NOMO-1 treated with DMSO at 0.1 percent for 48 hours (cell line): ENCODE measurements at regions not wholly inside any gene's neighbourhood (a gene's known extent, or its start where the extent isn't known, plus 50 kb on each side); places are given as distances from the start of the nearest gene placed in this dataset.

Experiments
- DNase-seq: peaks from one replicate; lab custom pipeline; 2025; ENCODE audit not compliant: unreplicated experiment; lab: John Stamatoyannopoulos, UW

DNA sequence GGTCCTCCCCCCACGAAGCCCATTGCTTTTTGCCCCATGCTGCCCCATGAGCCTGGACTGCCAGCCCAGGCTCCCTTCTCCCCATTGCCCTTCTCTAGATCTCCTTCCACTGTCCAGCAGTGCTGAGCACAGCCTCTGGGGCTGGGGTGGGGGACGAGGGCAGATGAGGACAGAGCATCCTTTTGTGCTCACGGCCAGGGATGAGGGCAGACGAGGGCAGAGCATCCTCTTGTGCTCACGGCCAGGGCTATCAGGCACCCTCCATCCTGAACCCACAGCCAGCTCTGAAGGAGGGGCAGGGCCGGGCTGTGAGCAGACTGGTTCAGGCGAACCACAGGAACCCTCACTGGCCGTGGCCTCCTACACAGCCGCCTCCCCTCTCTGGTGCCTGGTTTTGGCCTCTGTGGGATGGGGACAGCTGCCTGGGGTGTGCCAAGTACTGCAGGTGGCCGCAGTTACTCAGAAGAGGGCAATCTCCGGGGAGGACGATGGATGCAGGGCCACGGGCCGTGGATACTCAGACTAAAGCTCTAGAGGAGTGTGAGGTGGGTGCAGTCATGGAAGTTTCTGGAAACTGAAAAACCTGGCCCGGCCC lies 1258.8 kb downstream of the BRD1 start:
- DNase-seq, result no peak

DNA sequence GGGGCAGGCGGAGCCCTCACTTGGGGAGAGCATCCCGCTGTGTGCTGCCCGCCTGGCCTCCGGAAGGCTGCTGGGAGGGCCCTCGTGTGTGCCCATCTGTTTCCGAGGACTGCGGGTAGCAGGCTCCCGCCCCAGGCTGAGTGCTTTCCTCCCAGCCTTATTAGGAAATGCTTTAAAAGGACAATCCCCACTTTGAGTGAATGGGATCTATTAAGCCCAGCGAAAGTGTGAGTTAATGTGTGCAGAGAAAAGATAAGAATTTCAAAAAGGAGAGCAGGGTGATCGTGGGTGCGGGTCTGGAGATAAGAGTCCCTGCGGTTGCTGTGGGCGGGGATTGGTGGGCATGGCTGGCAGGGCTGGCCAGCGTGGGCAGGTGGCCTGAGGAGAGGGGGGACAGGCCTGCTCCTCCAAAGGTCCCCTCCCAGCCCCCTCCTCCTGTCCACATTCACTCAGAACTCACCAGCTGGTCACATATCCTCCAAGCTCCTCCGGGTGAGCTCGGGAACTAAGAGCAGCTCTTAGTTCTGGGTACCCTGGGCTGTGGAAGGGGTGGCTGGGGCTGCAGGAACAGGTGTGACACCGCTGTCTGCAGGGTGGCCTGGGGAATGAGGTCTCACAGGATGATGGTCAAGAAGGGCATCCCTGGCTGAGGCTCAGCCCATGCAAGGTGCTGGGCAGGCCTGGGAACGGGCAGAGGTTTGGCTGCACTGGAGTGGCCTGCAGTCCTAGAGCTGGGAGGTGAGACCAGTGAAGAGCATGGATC lies 1260.3 kb downstream of the BRD1 start:
- no peak for DNase-seq

DNA sequence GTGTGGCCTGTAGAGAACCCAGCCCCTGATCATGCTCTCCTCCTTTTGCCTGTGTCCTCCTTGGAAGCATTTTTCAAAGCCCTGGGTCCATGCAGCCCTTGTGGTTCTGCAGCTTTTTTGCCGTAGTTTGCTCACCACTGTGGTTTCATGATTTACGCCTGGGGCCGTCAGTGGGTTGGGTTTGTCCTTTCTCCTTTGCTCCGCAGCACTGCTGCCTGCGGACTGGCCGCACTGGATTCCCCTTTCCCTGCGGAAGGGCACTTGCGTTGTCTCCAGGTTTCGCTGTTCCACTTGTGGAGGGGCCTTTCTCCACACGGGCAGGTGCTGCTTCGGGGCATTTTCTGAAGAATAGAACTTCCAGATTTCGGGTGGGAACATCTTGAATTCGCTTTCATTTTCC lies 1260.9 kb downstream of the BRD1 start:
- no peak for DNase-seq

DNA sequence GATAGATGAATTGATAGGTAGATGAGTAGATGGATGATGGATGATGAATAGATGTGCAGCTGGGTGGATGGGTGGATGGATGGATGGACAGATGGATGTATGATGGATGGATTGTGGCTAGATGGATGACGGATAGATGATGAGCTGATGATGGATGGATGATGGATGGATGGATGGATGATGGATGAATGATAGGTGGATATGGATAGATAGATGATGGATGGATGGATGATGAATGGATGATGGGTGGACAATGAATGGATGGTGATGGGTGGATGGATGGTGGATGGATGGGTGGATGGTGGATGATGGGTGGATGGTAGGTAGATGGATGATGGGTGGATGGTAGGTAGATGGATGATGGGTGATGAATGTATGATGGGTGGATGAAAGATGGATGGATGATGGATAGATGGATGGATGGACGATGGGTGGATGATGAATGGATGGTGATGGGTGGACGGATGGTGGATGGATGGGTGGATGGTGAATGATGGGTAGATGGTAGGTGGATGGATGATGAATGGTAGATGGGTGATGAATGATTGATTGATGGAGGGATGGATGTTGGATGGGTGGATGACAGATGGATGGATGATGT lies 1261.7 kb downstream of the BRD1 start:
- no peak for DNase-seq

DNA sequence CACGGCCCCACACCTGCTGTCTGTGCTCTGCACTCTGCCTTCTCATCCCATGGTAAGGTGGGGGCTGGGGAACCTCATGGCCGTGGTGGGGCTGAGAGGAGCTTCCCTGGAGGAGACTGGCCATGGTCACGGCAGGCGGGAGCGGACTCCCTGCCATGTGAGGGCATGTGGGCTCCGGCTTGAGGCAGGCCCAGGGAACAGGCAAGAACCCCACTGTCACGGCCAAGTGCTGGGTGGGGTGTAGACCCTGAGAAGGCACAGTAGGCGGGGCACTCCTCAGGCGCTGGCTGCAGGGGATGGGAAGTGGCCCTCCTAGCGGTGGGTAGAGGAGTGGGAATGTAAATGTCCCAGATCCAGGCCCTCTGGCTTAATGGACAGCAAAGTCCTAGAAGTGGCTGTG lies 1262.7 kb downstream of the BRD1 start:
- no peak for DNase-seq

DNA sequence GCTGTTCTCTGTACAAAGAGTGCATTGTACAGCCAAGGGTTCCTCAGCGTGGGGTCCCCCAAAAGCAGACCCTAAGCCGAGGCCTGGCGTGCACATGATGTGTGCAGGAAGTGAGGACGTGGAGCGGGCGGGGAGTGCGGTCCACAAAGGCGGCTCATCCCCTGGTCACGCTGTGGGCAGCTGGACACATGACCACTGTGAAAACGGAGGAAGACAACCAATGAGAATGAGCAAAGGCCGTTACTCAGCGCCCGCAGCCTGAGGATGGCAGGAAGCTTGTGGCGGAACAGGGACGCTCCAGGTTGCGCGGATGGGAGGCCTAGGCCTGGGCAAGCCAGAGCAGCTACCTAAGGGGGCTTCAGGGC lies 1263.7 kb downstream of the BRD1 start:
- DNase-seq, result no peak

DNA sequence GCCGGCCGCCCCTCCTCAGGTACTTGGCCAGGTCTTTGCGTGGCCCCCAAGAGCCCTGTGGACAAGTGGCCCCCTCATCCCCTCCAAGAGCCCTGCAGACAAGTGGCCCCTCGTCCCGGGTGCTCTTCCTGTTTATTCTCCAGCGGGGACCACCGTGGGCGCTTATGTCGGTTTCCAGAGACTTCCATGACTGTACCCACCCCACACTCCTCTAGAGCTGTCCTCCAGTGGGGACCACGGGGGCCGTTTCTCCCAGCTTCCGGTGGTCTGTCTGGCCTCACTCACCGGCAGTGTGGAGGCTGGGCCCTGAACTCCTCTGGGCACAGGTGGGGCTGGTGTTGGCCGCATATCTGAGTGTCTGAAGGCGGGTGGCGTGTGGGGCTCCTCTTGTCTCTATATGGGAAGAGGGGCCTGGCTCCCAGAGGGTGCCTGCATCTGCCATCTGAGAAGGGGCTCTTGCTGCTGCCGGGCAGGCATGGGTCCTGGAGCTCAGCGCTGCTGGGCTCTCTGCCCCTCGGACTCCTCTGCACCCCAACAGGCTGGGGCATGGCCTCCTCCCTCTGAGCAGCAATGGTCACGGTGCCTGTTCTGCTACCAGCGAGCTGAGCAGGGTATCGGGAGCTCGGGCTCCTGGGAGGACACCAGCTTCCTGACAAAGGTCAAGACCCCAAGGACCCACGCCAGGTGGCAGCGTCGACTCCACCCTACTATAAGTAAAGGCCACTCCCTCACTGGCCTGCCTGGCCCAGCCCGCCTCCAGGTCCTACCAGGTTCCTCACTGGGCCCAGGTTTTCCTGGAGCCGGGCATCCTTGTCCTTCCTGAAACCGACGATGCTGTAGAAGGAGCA lies 1264.3 kb downstream of the BRD1 start:
- DNase-seq, result no peak

DNA sequence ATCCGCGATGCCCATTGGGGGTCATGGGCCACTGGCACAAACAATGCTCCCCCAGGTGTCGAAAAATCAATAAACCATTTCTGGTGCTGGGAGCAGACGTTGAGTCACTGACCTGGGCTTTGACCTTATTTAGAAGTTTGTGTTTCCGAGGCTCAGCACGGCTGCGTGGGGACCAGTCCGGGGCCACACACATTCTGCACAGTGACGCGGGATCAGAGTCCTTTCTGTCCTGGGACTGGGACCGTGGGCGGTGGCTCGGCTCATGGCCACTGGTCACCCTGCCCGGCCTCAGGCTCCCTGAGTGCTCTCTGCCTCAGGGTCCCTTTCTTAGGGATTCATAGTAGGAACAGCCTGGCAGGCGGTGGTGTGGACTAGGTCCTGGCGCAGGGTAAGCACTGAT lies 1266.0 kb downstream of the BRD1 start:
- DNase-seq, result no peak

DNA sequence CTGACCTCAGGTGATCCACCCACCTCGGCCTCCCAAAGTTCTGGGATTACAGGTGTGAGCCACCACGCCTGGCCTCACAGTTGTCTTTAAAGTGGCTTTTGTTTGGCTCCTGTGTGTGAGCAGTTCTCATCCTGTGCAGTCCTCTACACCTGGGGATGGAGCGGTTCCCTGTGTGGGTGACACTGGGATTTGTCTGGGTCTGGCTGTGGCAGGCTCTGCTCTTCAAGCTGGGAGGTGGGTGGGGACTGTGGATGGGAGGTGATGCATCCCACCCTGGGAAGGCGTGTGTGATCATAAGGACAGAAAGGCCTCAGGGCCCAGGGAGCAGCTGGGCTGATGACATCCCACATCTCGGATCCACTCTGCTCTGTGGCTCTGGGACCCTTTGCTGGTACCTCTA lies 1266.8 kb downstream of the BRD1 start:
- no peak for DNase-seq

DNA sequence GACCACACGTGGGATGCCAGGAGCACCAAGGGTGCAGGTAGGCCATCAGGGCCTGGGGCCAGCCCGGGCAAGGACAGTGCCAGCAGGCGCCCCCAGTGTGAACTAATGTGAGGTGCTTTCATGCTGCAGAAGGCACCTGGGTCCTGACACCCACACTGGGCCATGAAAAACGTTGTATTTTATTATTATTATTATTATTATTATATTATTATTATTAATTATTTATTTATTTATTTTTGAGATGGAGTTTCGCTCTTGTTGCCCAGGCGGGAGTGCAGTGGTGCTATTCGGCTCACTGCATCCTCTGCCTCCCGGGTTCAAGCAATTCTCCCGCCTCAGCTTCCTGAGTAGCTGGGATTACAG lies 1267.3 kb downstream of the BRD1 start:
- no peak for DNase-seq

DNA sequence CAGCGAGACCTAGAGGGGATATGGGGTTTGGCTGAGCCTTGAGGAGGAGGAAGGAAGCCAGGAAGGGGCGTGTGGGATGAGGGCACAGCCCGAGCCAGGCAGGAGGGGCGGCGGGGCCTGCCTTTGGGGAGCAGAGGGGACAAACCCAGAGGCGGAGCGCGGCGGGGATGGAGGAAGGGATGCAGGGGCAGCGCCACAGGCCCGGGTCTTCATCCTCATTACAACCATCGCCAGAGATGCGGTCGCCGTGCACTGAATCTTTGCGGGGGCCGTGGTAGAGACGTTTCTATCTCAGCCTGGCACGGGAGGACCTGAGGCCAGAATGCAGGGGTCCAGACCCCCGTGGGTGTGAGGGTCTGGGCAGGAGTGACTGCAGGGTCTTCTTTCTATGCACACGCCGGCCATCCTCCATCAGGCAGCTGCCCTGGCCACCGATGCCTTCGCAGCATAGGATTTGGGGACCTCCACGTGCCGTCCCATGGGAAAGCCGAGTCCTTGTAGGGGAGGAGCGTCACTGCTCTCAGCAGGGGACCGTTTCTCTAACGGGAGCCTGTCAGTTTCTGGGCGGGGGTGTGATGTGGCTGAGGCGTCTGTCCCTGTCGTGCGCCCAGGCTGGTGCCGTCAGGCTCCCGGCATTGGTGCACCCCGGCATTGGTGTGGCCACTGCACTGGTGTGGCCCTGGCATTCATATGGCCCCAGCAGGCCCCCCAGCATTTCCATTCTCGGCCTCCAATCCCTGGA lies 1267.9 kb downstream of the BRD1 start:
- DNase-seq, result no peak

DNA sequence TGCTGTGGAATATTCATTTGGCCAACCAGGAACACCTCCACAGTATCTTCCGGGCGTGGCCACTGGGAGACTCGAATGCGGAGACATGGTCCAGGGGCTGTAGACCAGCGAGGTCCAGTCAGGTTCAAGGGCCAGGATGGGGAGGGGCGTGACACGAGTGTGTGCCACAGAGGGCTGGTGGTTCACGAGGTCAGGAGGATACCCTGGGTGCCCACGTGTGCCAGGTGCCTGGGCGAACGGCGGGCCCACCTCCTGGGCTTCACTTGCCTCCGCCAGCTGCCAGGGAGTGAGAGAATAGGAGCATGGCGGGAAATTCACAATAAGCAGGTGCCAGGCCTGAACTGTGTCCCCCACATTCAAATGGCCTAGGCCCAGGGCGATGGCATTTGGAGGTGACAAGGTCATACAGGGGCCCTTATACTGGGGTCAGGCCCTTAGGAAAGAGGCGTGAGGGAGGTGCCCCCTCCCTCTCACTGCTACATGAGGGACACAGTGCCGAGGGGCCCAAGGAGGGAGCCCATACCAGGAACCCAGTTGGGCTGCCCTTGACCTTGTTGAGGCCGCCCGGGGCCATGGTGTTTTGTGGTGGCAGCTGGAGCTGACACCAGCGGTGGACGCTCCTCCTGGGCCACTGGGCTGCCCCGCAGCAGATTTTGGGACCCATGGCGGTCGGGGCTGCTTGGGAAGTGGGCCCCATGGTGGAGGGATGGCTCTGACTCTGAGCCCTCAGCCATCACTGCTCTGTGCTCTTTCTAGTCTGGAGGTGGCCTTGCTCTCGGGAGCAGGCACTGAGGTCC lies 1268.9 kb downstream of the BRD1 start:
- DNase-seq, result no peak

DNA sequence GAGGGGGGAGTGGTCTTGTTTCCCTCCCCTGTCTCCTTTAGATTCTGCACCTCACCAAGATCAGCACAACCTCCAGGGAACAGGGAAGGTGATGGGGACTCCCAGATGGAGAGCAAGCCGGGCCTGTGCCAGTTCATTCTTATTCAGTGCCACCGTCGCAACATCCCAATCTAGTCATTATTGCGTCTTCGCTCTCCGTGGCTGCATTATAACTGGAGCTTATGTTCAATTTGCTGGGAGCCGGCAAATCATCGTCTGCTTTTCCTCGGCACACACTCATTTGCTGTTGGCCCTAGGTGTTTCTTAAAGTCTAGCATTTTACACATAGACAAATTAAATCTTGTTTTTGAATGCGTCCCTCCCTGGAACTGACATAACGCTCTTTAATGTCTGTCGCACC lies 1269.7 kb downstream of the BRD1 start:
- no peak for DNase-seq

DNA sequence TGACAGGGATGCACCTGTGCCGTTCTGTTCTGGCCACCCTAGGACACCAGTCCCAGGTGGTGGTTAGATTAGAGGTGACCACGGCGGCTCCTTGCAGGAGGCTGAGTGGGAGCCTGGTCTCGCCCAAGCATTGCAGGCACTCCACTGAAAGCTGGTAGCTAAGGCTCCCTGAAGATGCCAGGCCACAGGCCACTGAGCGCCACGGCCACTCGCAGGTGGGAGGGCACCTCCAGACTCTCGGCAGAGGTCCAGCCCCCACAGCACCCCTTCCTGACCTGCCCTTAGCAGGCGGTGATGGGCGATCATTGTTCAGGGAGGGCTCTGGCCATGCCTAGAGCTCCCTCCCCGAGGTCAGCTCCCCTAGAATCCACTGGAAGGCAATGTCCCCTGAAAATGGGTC lies 1270.2 kb downstream of the BRD1 start:
- no peak for DNase-seq

DNA sequence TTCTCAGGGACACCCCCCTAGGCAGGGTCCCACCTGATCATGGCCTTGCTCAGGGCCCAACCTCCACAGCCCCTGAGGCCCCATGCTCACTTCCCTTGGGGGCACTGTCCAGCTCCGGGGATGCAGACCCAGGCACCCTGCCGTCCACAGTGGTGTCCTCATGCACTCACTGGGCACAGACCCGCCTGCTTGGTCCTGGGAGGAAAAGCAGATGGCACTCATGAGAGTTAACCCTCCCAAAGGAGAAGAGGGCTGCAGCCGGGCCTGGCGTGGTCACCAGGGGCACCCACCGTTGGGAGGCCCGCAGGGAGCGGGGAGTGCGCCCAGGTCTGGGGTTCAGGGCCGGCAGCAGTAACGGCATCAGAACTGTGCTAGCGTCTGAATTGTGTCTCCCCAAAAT lies 1270.9 kb downstream of the BRD1 start:
- no peak for DNase-seq

DNA sequence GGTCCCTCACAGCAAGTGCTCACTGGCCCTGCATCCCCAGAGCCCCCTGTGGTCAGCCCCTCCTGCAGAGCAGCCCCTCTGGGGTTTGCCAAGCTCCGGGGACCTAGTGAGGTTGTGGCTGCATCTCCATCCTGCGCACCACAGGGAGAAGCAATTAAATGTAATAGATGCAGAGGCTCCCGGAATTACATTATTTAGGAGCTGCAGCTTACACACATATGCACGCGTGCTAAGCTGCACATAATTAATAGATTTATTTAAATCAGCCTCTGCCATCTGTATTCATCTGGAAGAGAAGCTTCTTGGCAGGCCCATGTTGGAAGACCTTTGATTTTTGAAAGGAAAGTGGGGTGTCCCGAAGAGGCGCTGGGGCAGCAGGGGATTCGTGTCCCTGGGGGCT lies 1271.5 kb downstream of the BRD1 start:
- no peak for DNase-seq

DNA sequence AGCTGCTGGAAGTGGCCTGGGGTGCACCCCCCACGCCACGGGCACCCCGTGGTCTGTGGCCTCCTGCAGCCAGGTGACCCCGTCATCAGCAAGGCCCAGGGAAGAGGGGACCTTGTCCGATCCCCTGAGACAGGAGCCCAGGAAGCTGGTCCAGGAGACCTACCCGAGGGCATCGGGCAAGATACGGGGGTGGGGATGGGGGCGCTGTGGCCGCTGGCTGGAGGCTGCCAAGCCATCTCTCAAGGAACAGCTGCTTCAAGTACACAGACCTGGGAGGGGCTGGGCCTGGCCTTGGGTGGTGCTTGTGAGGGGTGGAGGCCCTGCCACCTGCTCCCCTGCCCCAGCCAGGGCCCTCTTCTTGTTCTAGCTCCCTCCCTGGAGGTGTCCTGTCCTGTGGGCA lies 1272.1 kb downstream of the BRD1 start:
- no peak for DNase-seq

DNA sequence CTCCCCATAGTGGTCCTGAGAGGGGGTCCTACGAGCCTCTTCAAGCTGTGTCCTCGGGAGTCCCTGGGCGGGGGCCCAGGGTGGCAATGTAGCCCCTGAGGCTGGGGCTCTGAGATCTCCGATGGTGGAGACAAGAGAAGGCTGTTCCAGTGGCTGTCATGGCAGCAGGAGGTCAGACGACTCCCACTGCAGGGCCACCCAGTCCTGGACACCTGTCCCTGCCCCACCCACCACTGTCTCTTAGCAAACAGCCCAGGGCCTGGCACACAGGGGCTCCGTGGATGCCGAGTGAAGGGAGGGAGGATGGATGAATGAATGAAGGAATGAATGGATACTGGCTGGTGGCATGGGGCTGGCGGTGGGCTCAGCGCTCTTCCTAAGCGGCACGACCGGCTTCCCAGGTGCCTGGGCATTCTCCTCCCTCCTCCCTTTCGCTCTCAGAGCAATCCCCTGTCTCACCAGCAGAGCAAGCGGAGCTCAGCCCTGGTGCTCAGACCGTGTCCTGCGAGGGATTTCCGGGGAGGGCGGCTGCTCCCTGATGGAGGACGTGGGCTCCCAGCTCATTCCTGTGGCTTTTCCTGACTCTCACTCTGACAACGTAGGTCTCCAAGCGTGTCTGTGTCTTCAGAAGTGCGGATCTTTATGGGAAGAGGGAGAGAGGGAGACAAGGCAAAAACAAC lies 1272.6 kb downstream of the BRD1 start:
- DNase-seq, result no peak

DNA sequence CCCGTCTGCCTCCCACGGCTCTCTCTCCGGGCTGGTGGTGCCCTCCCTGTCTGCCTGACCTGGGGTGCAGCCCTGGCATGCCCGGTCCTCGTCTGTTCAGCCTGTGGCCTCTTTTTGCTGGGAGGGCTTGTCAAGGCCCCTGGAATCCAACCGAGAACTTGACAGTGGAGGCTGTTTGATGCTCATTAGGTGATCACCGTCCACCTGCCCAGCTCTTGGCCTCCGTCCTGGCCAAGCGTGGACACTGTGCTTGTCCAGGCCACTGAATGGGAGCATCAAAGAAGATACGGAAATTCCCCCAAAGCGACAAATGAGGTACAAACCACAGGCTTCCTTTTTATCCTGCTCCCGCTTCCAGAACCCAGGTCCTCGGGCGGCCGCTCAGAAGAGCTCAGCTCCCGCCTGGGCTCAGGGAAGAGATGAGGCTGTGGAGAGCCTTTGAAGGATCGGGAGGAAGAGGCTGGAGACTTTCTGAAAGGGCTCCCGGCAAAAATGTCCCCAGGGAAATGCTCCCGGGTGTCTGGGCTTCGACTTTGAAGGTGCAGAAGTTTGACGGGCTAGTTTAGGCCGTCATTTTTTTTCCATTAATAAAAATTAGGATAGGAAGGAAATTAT lies 1273.9 kb downstream of the BRD1 start:
- DNase-seq, result no peak
